Osteocyte (in vitro differentiated cells): ENCODE measurements at regions not wholly inside any gene's neighbourhood (a gene's known extent, or its start where the extent isn't known, plus 50 kb on each side); places are given as distances from the start of the nearest gene placed in this dataset.

Source experiments
- DNase-seq: peaks from one replicate; pipeline ENCODE4 v3.0.0; 2021; ENCODE audit warnings: mixed read lengths; ENCODE audit not compliant: unreplicated experiment; ENCODE audit errors: extremely low spot score
- H3K27ac Mint-ChIP-seq: one replicate; pipeline ENCODE4 v1.8.0; 2021; ENCODE audit warnings: mild to moderate bottlenecking, mixed read lengths; ENCODE audit not compliant: unreplicated experiment
- H3K27me3 Mint-ChIP-seq: one replicate; pipeline ENCODE4 v1.8.0; 2021; ENCODE audit warnings: mixed read lengths; ENCODE audit not compliant: unreplicated experiment
- H3K36me3 Mint-ChIP-seq: one replicate; pipeline ENCODE4 v1.8.0; 2021; ENCODE audit warnings: mixed read lengths; ENCODE audit not compliant: unreplicated experiment
- H3K4me1 Mint-ChIP-seq: one replicate; pipeline ENCODE4 v1.8.0; 2021; ENCODE audit warnings: mixed read lengths; ENCODE audit not compliant: unreplicated experiment
- H3K4me3 Mint-ChIP-seq: one replicate; pipeline ENCODE4 v1.8.0; 2021; ENCODE audit warnings: mild to moderate bottlenecking, moderate library complexity, mixed read lengths; ENCODE audit not compliant: unreplicated experiment
- H3K9me3 Mint-ChIP-seq: one replicate; pipeline ENCODE4 v1.8.0; 2021; ENCODE audit warnings: mixed read lengths; ENCODE audit not compliant: unreplicated experiment
- CTCF ChIP-seq: fragments of 200-600 bp; sonication (generic); IDR thresholded peaks from 2 replicates; pipeline ENCODE4 v1.5.0; 2021; ENCODE audit warnings: antibody characterized with exemption, mild to moderate bottlenecking, moderate library complexity

GRCh38 chr14:101115652-101116051 is 212.1 kb upstream of the RTL1 start:
- Mint-ChIP-seq H3K27me3 (peaks cover 4% of the 10 kb centered on the region), H3K9me3 (no peaks in the 10 kb centered on the region), H3K4me3 (no peak overlapping the region), H3K27ac (no peak overlapping the region), H3K4me1 (peaks cover 17% of the 10 kb centered on the region), H3K36me3 (no peaks in the 10 kb centered on the region)
- no peak for TF ChIP-seq CTCF
- DNase-seq, result peak; percentile 66

GRCh38 chr14:101116065-101116464 is 212.5 kb upstream of the RTL1 start:
- Mint-ChIP-seq H3K27ac (no peak overlapping the region), H3K9me3 (no peaks in the 10 kb centered on the region), H3K4me3 (no peak overlapping the region), H3K27me3 (peaks cover 4% of the 10 kb centered on the region), H3K4me1 (peaks cover 21% of the 10 kb centered on the region), H3K36me3 (no peaks in the 10 kb centered on the region)
- peak; percentile 53 for DNase-seq
- TF ChIP-seq CTCF, result no peak

GRCh38 chr14:101116486-101117130 is 213.1 kb upstream of the RTL1 start:
- Mint-ChIP-seq H3K9me3 (no peaks in the 10 kb centered on the region), H3K27me3 (peaks cover 4% of the 10 kb centered on the region), H3K27ac (no peak overlapping the region), H3K4me1 (peaks cover 21% of the 10 kb centered on the region), H3K36me3 (no peaks in the 10 kb centered on the region), H3K4me3 (no peak overlapping the region)
- TF ChIP-seq CTCF, result no peak
- peak; percentile 76 for DNase-seq

GRCh38 chr14:101117543-101117942 is 214.0 kb upstream of the RTL1 start:
- no peak overlapping the region for H3K27ac Mint-ChIP-seq
- H3K4me3 Mint-ChIP-seq, result no peak overlapping the region
- H3K4me1 Mint-ChIP-seq, result peaks cover 21% of the 10 kb centered on the region
- DNase-seq, result no peak
- H3K36me3 Mint-ChIP-seq, result no peaks in the 10 kb centered on the region
- no peak for TF ChIP-seq CTCF
- H3K27me3 Mint-ChIP-seq, result peaks cover 4% of the 10 kb centered on the region
- H3K9me3 Mint-ChIP-seq, result no peaks in the 10 kb centered on the region

GRCh38 chr14:101118233-101118632 is 214.7 kb upstream of the RTL1 start:
- H3K27me3 Mint-ChIP-seq, result peaks cover 4% of the 10 kb centered on the region
- no peak overlapping the region for H3K4me3 Mint-ChIP-seq
- no peaks in the 10 kb centered on the region for H3K36me3 Mint-ChIP-seq
- DNase-seq, result peak; percentile 44
- TF ChIP-seq CTCF, result no peak
- H3K4me1 Mint-ChIP-seq, result peaks cover 21% of the 10 kb centered on the region
- H3K9me3 Mint-ChIP-seq, result no peaks in the 10 kb centered on the region
- no peak overlapping the region for H3K27ac Mint-ChIP-seq
